GM19397 (cell line): ENCODE measurements at regions not wholly inside any gene's neighbourhood (a gene's known extent, or its start where the extent isn't known, plus 50 kb on each side); places are given as distances from the start of the nearest gene placed in this dataset.
"Not testable (repeated sequence)": the region's sequence is repeated elsewhere in the genome, so short reads cannot be mapped to it uniquely, and the experiment has no call there.

Experiments used
- ATAC-seq: cut with Tn5 transposase; IDR thresholded peaks from one replicate; pipeline ENCODE4 v1.9.1; 2021; ENCODE audit warnings: mild to moderate bottlenecking, moderate library complexity; ENCODE audit not compliant: unreplicated experiment

DNA sequence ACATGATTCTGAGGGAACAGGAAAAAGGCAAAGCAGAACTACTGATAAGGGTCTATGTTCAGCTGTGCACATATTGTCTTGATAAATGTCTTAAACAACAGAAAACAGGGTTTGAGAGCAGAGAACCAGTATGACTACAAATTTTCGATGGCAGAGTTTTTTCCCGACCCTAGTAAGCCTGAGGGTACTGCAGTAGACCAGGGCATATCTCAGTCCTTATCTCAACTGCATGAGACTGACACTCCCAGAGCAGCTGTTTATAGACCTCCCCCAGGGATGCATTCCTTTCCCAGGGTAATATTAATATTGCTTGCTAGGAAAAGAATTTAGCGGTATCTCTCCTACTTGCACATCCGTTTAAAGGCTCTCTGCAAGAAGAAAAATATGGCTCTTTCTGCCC is 1176.8 kb upstream of the ADGRB3 start:
- no peak for ATAC-seq

DNA sequence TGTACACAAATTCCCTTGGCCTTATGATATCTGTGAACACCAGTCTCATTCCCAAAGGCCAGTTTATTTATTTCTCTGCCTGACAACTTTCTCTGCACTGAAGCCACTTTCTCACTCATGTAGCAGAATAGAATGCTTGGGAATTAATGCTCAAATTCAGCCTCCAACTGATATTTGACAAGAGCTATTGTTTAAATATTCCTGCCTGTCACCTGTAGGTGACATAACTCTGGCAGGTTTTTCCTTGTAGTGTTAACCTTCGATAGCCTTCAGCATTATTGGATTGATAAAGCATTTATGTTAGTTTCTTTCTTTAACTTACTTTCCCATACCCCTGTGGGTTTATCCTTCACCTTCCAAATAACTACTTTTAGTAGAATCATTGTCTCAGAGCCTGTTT is 1183.2 kb upstream of the ADGRB3 start:
- no peak for ATAC-seq

GRCh38 chr6:67450641-67451040 is 1184.4 kb upstream of the ADGRB3 start:
- ATAC-seq = no peak

DNA sequence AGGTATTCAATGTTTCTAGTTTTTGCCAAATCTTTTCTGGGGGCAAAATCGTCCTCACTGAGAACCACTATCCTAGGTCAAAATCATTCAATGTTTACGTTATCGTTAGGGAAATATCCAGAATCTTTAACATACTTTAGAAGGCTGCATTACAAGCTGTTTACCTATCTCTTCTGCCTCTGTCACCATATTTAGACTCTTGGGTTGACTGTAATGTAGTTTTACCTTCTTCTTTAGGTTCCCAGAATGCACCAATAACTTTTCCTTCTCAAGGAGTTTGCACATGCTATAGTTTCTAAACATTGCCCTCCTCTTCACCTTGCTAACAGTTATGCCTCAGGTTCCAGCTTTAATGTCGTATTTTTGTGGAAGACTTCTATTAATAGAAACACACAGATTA is 1185.5 kb upstream of the ADGRB3 start:
- ATAC-seq = no peak

DNA sequence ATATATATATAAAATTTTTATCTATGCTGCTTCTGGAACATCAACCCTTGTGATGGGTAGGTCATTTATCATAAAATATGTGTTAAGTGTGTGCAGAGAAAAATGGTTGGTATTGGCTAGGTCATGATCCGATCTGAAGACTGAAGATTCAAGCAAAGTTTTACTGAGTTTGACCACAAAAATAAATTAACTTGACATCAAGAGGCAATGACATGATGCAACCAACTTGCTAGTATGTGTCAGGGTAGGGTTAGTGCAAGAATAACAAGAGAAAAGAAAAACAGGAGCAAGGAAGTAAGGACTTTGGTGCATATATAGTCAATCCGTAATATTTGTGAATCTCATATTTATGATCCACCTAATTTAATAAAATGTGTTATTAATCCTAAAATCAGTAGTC is 1202.0 kb upstream of the ADGRB3 start:
- no peak for ATAC-seq

- no peak for ATAC-seq
These were observed 1204.0 kb upstream of the ADGRB3 start for GRCh38 chr6:67431076-67431475.

- ATAC-seq = not testable (repeated sequence)
These were observed 1208.4 kb upstream of the ADGRB3 start for GRCh38 chr6:67426686-67427085.

DNA sequence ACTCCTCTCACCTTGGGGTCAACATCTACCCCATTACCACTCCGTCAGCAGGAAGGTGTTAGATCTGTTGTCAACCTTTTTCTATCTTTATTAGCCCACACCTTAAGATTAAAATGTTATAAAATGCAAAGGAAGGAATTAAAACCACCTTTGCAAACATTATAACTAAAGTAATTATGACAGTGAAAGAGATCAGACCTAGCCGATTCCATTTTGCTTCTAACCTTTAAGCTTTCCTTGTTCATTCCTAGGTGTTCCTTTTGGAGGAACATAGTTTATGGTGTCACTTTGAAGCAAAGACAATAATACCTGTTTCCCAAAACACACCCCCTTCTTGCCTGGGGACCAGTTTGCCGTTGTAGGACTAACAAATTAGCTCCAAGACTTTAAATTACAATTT is 1223.0 kb upstream of the ADGRB3 start:
- no peak for ATAC-seq

- no peak for ATAC-seq
These were observed 1224.0 kb upstream of the ADGRB3 start for GRCh38 chr6:67411036-67411435.

- no peak for ATAC-seq
These were observed 1240.8 kb upstream of the ADGRB3 start for GRCh38 chr6:67394254-67394653.

- ATAC-seq = no peak
These were observed 1241.7 kb upstream of the ADGRB3 start for GRCh38 chr6:67393356-67393755.

GRCh38 chr6:67391955-67392354 is 1243.1 kb upstream of the ADGRB3 start:
- ATAC-seq = no peak

GRCh38 chr6:67369679-67370078 is 1265.4 kb upstream of the ADGRB3 start:
- ATAC-seq = no peak

DNA sequence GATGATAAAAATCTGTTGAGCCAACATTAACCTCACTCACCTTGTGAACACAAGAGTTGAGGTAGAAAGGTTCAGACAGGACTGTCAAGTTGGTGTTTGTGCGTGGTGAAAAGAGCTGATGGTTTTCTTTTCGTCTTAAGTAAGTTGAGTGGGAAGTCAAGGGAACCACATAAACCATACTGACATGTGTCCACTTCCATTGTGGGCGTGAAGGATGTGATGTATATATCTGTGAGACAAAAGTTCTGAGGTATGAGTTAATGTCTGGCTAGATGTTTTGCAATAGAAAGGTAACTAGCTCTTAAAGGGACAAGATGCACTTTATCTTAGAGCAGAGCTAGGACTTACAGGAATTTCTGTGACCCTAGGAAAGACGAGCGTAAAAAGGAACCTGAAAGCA is 1272.1 kb upstream of the ADGRB3 start:
- ATAC-seq = no peak

- no peak for ATAC-seq
These were observed 1273.8 kb upstream of the ADGRB3 start for GRCh38 chr6:67361264-67361663.

DNA sequence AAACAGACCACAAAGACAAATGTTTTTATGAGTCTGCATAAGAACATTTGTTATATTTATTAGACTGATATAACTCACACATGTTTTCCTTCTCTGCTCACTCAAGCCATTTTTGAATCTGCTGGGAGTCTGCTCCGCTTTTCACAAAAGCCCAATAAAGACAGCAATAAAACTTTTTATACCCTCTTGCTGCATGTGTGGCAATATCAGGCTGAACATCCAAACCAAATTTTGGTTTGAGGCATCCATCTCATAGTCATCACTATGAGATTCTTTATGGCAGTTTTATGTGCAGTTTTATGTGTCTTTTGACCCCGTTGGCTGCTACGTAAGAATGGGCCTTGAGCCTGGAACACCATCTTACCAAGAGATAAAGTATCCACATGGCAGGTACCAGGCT is 1276.8 kb upstream of the ADGRB3 start:
- no peak for ATAC-seq

DNA sequence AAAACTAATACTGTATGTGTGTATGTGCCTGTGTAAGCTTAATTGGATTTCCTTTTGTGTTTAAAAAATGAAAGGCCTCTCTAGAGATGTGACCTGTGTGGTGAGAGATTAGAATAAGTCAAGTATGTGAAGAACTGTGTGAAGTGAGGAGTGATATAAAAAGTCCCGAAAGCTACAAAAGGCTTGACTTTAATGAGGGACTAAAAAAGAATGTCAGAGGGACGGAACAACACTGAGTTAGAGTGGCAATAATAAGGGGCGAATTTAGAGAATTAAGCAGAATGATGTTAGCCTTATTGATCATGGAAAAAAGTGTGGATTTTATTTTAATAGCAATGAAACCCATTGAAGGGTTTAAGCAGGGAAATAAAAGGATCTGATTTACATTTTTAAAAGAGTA is 1281.2 kb upstream of the ADGRB3 start:
- no peak for ATAC-seq

DNA sequence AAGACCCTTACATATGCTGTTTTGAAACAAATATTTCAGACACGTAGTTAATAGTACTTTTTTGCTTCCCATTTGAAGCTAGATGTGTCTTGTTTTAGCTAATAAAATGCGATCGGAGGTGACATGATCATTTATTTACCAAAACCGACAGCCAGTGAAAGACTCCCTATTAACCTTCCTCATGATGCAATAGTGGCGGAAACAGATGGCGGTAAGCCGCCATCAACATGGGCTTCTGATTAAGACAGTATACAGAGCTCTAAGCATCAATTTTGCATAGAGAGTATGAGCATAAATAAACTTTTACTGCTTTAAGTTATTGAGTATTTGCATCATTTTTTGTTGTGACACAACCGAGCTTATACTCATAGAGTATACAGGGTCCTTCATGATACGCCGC is 1282.4 kb upstream of the ADGRB3 start:
- no peak for ATAC-seq

GRCh38 chr6:67350729-67351128 is 1284.4 kb upstream of the ADGRB3 start:
- ATAC-seq = no peak

GRCh38 chr6:67345946-67346345 is 1289.1 kb upstream of the ADGRB3 start:
- no peak for ATAC-seq

- no peak for ATAC-seq
These were observed 1299.1 kb upstream of the ADGRB3 start for GRCh38 chr6:67336014-67336413.

DNA sequence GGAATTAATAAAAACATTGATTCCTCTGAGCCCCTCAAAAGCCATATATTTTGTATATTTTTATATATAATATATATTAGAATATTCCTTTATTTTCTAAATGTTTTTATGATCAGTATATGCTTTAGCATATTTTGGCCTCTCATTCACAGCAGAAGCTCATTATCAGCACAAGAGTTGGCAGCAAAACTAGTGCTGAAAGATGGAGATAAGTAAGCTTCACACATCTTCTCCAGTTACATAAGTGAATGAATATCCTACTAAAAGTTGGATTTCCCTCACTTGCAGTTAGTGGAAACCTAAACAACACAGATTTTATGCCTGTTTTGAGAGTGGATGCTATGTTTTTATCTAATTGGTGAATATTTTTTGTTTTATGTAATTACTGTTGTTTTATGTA is 1303.8 kb upstream of the ADGRB3 start:
- ATAC-seq = no peak

DNA sequence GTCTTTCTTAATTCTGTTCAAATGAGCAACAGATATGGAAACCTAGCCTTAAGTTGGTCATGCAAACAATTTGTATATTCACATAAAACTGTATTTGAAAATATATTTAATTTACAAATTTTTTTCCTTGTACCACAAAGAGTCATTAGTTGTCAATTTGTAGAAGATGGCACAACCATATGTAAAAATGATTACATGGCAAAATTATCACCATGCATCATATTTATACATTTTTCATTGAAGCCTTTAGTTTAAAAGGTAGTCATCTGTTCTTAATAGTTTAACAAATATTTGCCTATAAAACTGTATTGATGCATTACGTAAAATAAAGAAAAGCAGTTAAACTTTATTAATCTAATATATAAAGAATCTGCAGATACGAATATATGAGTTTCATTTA is 1306.8 kb upstream of the ADGRB3 start:
- ATAC-seq = no peak

DNA sequence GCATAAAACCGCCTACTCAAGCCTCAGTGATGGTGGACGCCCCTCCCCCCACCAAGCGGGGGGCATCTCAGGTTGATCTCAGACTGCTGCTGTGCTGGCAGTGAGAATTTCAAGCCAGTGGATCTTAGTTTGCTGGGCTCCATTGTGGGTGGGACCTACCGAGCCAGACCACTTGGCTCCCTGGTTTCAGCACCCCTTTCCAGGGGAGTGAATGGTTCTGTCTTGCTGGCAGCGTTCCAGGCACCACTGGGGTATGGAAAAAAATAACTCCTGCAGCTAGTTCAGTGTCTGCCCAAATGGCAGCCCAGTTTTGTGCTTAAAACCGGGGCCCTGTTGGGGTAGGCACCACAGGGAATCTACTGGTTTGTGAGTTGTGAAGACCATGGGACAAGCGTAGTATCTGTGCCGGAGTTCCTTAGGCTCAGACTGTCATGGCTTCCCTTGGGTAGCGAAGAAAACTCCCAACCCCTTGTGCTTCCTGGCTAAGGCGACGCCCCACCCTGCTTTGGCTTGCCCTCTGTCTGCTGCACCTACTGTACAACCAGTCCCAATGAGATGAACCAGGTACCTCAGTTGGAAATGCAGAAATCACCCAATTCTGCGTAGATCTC is 1334.5 kb upstream of the ADGRB3 start:
- no peak for ATAC-seq
